KMS-11 (cell line): ENCODE measurements at regions not wholly inside any gene's neighbourhood (a gene's known extent, or its start where the extent isn't known, plus 50 kb on each side); places are given as distances from the start of the nearest gene placed in this dataset.

Source experiments
- H2AFZ ChIP-seq: fragments of 200-600 bp; sonication (generic); 2 replicates; pipeline ENCODE4 v1.6.1; 2016; ENCODE audit warnings: antibody characterized with exemption, mixed run types, low read depth
- H3K27ac ChIP-seq: fragments of 200-600 bp; sonication (generic); 2 replicates; pipeline ENCODE4 v1.6.1; 2016; ENCODE audit warnings: mild to moderate bottlenecking, mixed run types
- H3K27me3 ChIP-seq: fragments of 200-600 bp; sonication (generic); 2 replicates; pipeline ENCODE4 v1.6.1; 2017; ENCODE audit warnings: mild to moderate bottlenecking, low read depth, mixed run types, moderate library complexity; ENCODE audit not compliant: insufficient read depth
- H3K36me3 ChIP-seq: fragments of 200-600 bp; sonication (generic); 2 replicates; pipeline ENCODE4 v1.6.1; 2017; ENCODE audit warnings: mild to moderate bottlenecking, mixed run types; ENCODE audit not compliant: insufficient read depth
- H3K4me1 ChIP-seq: fragments of 200-600 bp; sonication (generic); 2 replicates; pipeline ENCODE4 v1.6.1; 2016; ENCODE audit warnings: mild to moderate bottlenecking, low read depth, mixed run types; ENCODE audit not compliant: poor library complexity, severe bottlenecking
- H3K4me2 ChIP-seq: fragments of 200-600 bp; sonication (generic); 2 replicates; pipeline ENCODE4 v1.7.0; 2016; ENCODE audit warnings: mild to moderate bottlenecking, mixed run types
- H3K4me3 ChIP-seq: fragments of 200-600 bp; sonication (generic); IDR thresholded peaks from 2 replicates; pipeline ENCODE4 v1.6.1; 2017; ENCODE audit warnings: low read depth, low read length, mixed read lengths; ENCODE audit not compliant: insufficient read depth
- H3K79me2 ChIP-seq: fragments of 200-600 bp; sonication (generic); 2 replicates; pipeline ENCODE4 v1.6.1; 2016; ENCODE audit warnings: low read depth, mixed run types; ENCODE audit not compliant: insufficient read depth
- H3K9ac ChIP-seq: fragments of 200-600 bp; sonication (generic); 2 replicates; pipeline ENCODE4 v1.6.1; 2016; ENCODE audit warnings: mild to moderate bottlenecking, mixed run types
- H4K20me1 ChIP-seq: fragments of 200-600 bp; sonication (generic); 2 replicates; pipeline ENCODE4 v1.6.1; 2016; ENCODE audit warnings: mild to moderate bottlenecking, mixed run types; ENCODE audit not compliant: insufficient read depth
- CTCF ChIP-seq: fragments of 200-600 bp; sonication (generic); conservative IDR thresholded peaks from 2 replicates; pipeline ENCODE4 v1.6.1; 2017; ENCODE audit warnings: low read depth, mild to moderate bottlenecking, antibody characterized with exemption, low read length, moderate library complexity, mixed read lengths

- no peaks in the 10 kb centered on the region for H3K79me2 ChIP-seq
- no peak for TF ChIP-seq CTCF
- no peak overlapping the region for H3K27ac ChIP-seq
- H3K4me3 ChIP-seq, result no peak overlapping the region
- peaks cover 15% of the 10 kb centered on the region for H3K4me1 ChIP-seq
- H3K9ac ChIP-seq, result no peak overlapping the region
- no peak overlapping the region for H2AFZ ChIP-seq
- H3K4me2 ChIP-seq, result no peak overlapping the region
- no peaks in the 10 kb centered on the region for H4K20me1 ChIP-seq
- H3K27me3 ChIP-seq, result no peaks in the 10 kb centered on the region
- no peaks in the 10 kb centered on the region for H3K36me3 ChIP-seq
Measured at GRCh38 chr20:54763366-54763765, 288.0 kb downstream of the DOK5 start.

GRCh38 chr20:54759589-54759988 lies 284.2 kb downstream of the DOK5 start:
- Histone ChIP-seq H2AFZ (no peak overlapping the region), H3K79me2 (no peaks in the 10 kb centered on the region), H3K9ac (no peak overlapping the region), H3K4me1 (peaks cover 15% of the 10 kb centered on the region), H3K27me3 (no peaks in the 10 kb centered on the region), H3K4me2 (peak overlapping the region; percentile 15; the same call in 1 of the 2 replicates), H4K20me1 (no peaks in the 10 kb centered on the region), H3K4me3 (no peak overlapping the region), H3K36me3 (no peaks in the 10 kb centered on the region), H3K27ac (no peak overlapping the region)
- TF ChIP-seq CTCF, result no peak

- Histone ChIP-seq H3K27me3 (no peaks in the 10 kb centered on the region), H2AFZ (no peak overlapping the region), H3K4me2 (no peak overlapping the region)
Measured at GRCh38 chr20:54746796-54747195, 271.4 kb downstream of the DOK5 start.

GRCh38 chr20:54745780-54746179 lies 270.4 kb downstream of the DOK5 start:
- Histone ChIP-seq H3K27me3 (no peaks in the 10 kb centered on the region), H3K9ac (no peak overlapping the region), H3K4me1 (no peaks in the 10 kb centered on the region), H3K36me3 (no peaks in the 10 kb centered on the region), H2AFZ (no peak overlapping the region), H3K27ac (no peak overlapping the region), H3K79me2 (no peaks in the 10 kb centered on the region), H4K20me1 (no peaks in the 10 kb centered on the region), H3K4me3 (no peak overlapping the region), H3K4me2 (no peak overlapping the region)
- TF ChIP-seq CTCF, result no peak

More at GRCh38 chr20:54746796-54747195, 271.4 kb downstream of the DOK5 start:
- no peaks in the 10 kb centered on the region for H3K79me2 ChIP-seq
- TF ChIP-seq CTCF, result no peak
- H4K20me1 ChIP-seq, result no peaks in the 10 kb centered on the region
- no peak overlapping the region for H3K4me3 ChIP-seq
- no peak overlapping the region for H3K9ac ChIP-seq
- no peaks in the 10 kb centered on the region for H3K36me3 ChIP-seq
- no peak overlapping the region for H3K27ac ChIP-seq
- H3K4me1 ChIP-seq, result no peaks in the 10 kb centered on the region
